ENCODE measurements at regions not wholly inside any gene's neighbourhood (a gene's known extent, or its start where the extent isn't known, plus 50 kb on each side); places are given as distances from the start of the nearest gene placed in this dataset.

- TF ChIP-seq, protein P1, sequence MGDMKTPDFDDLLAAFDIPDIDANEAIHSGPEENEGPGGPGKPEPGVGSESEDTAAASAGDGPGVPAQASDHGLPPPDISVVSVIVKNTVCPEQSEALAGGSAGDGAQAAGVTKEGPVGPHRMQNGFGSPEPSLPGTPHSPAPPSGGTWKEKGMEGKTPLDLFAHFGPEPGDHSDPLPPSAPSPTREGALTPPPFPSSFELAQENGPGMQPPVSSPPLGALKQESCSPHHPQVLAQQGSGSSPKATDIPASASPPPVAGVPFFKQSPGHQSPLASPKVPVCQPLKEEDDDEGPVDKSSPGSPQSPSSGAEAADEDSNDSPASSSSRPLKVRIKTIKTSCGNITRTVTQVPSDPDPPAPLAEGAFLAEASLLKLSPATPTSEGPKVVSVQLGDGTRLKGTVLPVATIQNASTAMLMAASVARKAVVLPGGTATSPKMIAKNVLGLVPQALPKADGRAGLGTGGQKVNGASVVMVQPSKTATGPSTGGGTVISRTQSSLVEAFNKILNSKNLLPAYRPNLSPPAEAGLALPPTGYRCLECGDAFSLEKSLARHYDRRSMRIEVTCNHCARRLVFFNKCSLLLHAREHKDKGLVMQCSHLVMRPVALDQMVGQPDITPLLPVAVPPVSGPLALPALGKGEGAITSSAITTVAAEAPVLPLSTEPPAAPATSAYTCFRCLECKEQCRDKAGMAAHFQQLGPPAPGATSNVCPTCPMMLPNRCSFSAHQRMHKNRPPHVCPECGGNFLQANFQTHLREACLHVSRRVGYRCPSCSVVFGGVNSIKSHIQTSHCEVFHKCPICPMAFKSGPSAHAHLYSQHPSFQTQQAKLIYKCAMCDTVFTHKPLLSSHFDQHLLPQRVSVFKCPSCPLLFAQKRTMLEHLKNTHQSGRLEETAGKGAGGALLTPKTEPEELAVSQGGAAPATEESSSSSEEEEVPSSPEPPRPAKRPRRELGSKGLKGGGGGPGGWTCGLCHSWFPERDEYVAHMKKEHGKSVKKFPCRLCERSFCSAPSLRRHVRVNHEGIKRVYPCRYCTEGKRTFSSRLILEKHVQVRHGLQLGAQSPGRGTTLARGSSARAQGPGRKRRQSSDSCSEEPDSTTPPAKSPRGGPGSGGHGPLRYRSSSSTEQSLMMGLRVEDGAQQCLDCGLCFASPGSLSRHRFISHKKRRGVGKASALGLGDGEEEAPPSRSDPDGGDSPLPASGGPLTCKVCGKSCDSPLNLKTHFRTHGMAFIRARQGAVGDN (IDR thresholded peaks at IDR 0.05), result no peak
- TF ChIP-seq ATF2 (IDR thresholded peaks at IDR 0.05; ENCODE audit: low read length) (no peak), POLR2A (IDR thresholded peaks at IDR 0.05; ENCODE audit: low read depth, low read length) (no peak), ATF3 (IDR thresholded peaks at IDR 0.05; ENCODE audit: borderline replicate concordance, extremely low read depth, low read depth, low read length) (no peak), ZZZ3 (IDR thresholded peaks at IDR 0.05; ENCODE audit: control insufficient read depth, insufficient read length, low read depth) (no peak), TAF1 (IDR thresholded peaks at IDR 0.05; ENCODE audit: borderline replicate concordance, low read depth, low read length) (no peak), IRF5 (IDR thresholded peaks at IDR 0.05; ENCODE audit: borderline replicate concordance) (no peak), CUX1 (IDR thresholded peaks at IDR 0.05; ENCODE audit: insufficient replicate concordance, low read depth, low read length) (no peak), ETV6 (conservative IDR thresholded peaks at IDR 0.05 in 1 of 2, IDR thresholded peaks at IDR 0.05 in 1 of 2; ENCODE audit: borderline replicate concordance in 1 of 2, low read depth in 1 of 2) (no peak), E2F8 (IDR thresholded peaks at IDR 0.05; ENCODE audit: low read depth, partially characterized antibody) (no peak)
- TF ChIP-seq, protein P2, sequence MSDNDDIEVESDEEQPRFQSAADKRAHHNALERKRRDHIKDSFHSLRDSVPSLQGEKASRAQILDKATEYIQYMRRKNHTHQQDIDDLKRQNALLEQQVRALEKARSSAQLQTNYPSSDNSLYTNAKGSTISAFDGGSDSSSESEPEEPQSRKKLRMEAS (IDR thresholded peaks at IDR 0.05; ENCODE audit: low read depth, low read length), result no peak
Observed at GRCh38 chr1:98017184-98017583, 96.3 kb upstream of the DPYD start (continued).

Data from GM12878 (cell line).